GM13977 (cell line): ENCODE measurements at regions not wholly inside any gene's neighbourhood (a gene's known extent, or its start where the extent isn't known, plus 50 kb on each side); places are given as distances from the start of the nearest gene placed in this dataset.

Experiments
- DNase-seq: peaks from one replicate; pipeline ENCODE4 v3.0.0; 2012; ENCODE audit warnings: low spot score
- CTCF ChIP-seq: IDR thresholded peaks from 2 replicates; pipeline ENCODE4 v1.5.1; 2012; ENCODE audit warnings: mild to moderate bottlenecking, control low read depth; ENCODE audit not compliant: insufficient read depth; ENCODE audit errors: extremely low read depth, missing control alignments
- in situ Hi-C: fragments of 300-500 bp; cut with MboI; formaldehyde crosslinking; loops from one replicate; pipeline ENCODE4 v1.12.0; 2022; ENCODE audit warnings: low sequenced_read_pairs, low pct_unique_long_range_greater_than_20kb, mixed read lengths, inconsistent platforms; ENCODE audit not compliant: unreplicated experiment

- in situ Hi-C loops = no loop called here
- no peak for TF ChIP-seq CTCF
- DNase-seq = no peak
These were observed 310.0 kb upstream of the PCDH10 start for GRCh38 chr4:132839070-132839469.

- in situ Hi-C loops = no loop called here
These were observed 289.2 kb upstream of the PCDH10 start for GRCh38 chr4:132859929-132860328.

GRCh38 chr4:132860976-132861375 lies 288.1 kb upstream of the PCDH10 start:
- TF ChIP-seq CTCF = no peak

More at GRCh38 chr4:132859929-132860328, 289.2 kb upstream of the PCDH10 start:
- no peak for DNase-seq
- no peak for TF ChIP-seq CTCF

GRCh38 chr4:132863619-132864018 lies 285.5 kb upstream of the PCDH10 start:
- TF ChIP-seq CTCF = no peak
- DNase-seq = no peak
- in situ Hi-C loops = no loop called here

More at GRCh38 chr4:132860976-132861375, 288.1 kb upstream of the PCDH10 start:
- in situ Hi-C loops = no loop called here
- DNase-seq = no peak

GRCh38 chr4:132865458-132865857 lies 283.6 kb upstream of the PCDH10 start:
- no peak for TF ChIP-seq CTCF
- in situ Hi-C loops = no loop called here

GRCh38 chr4:132865922-132866321 lies 283.2 kb upstream of the PCDH10 start:
- no peak for TF ChIP-seq CTCF
- no peak for DNase-seq
- in situ Hi-C loops = no loop called here

More at GRCh38 chr4:132865458-132865857, 283.6 kb upstream of the PCDH10 start:
- DNase-seq = no peak

GRCh38 chr4:132866616-132867015 lies 282.5 kb upstream of the PCDH10 start:
- no peak for DNase-seq
- in situ Hi-C loops = no loop called here
- no peak for TF ChIP-seq CTCF
